GM18870 (cell line): ENCODE measurements at regions not wholly inside any gene's neighbourhood (a gene's known extent, or its start where the extent isn't known, plus 50 kb on each side); places are given as distances from the start of the nearest gene placed in this dataset.
"Not testable (repeated sequence)": the region's sequence is repeated elsewhere in the genome, so short reads cannot be mapped to it uniquely, and the experiment has no call there.

Experiments
- ATAC-seq: cut with Tn5 transposase; IDR thresholded peaks from one replicate; pipeline ENCODE4 v1.9.1; 2021; ENCODE audit warnings: moderate library complexity; ENCODE audit not compliant: unreplicated experiment

GRCh38 chr1:199930067-199930466 is 97.4 kb upstream of the NR5A2 start:
- ATAC-seq, result not testable (repeated sequence)

GRCh38 chr1:199931666-199932377 is 95.7 kb upstream of the NR5A2 start:
- ATAC-seq, result no peak

GRCh38 chr1:199932462-199932861 is 95.0 kb upstream of the NR5A2 start:
- ATAC-seq, result no peak

- ATAC-seq, result no peak
These were observed 91.1 kb upstream of the NR5A2 start for GRCh38 chr1:199936441-199936840.

GRCh38 chr1:199937161-199937560 is 90.3 kb upstream of the NR5A2 start:
- no peak for ATAC-seq

- no peak for ATAC-seq
These were observed 89.8 kb upstream of the NR5A2 start for GRCh38 chr1:199937661-199938060.

- ATAC-seq, result no peak
These were observed 82.5 kb upstream of the NR5A2 start for GRCh38 chr1:199944986-199945385.

- ATAC-seq, result no peak
These were observed 81.9 kb upstream of the NR5A2 start for GRCh38 chr1:199945591-199945990.

- no peak for ATAC-seq
These were observed 81.0 kb upstream of the NR5A2 start for GRCh38 chr1:199946305-199947155.

GRCh38 chr1:199948587-199949280 is 78.8 kb upstream of the NR5A2 start:
- ATAC-seq, result no peak

- not testable (repeated sequence) for ATAC-seq
These were observed 76.5 kb upstream of the NR5A2 start for GRCh38 chr1:199951005-199951404.

GRCh38 chr1:199953651-199954050 is 73.9 kb upstream of the NR5A2 start:
- no peak for ATAC-seq

- ATAC-seq, result no peak
These were observed 72.8 kb upstream of the NR5A2 start for GRCh38 chr1:199954699-199955098.

- no peak for ATAC-seq
These were observed 72.3 kb upstream of the NR5A2 start for GRCh38 chr1:199955235-199955634.

- ATAC-seq, result no peak
These were observed 71.5 kb upstream of the NR5A2 start for GRCh38 chr1:199956005-199956404.

GRCh38 chr1:199959033-199959774 is 68.3 kb upstream of the NR5A2 start:
- no peak for ATAC-seq

GRCh38 chr1:199959775-199960110 is 67.8 kb upstream of the NR5A2 start:
- ATAC-seq, result no peak

GRCh38 chr1:199970125-199970524 is 57.4 kb upstream of the NR5A2 start:
- ATAC-seq, result no peak

GRCh38 chr1:199976496-199977144 is 50.9 kb upstream of the NR5A2 start:
- ATAC-seq, result no peak
